Right atrium auricular region (tissue), 2 donors: ENCODE measurements at regions not wholly inside any gene's neighbourhood (a gene's known extent, or its start where the extent isn't known, plus 50 kb on each side); places are given as distances from the start of the nearest gene placed in this dataset.

Experiments used
- DNase-seq: peaks from one replicate; pipeline ENCODE4 v3.0.0-alpha.2; 2019; ENCODE audit warnings: low spot score
- H3K27ac ChIP-seq, 2 donors: fragments of 200-600 bp; sonication (generic); 1 replicate in 1 of 2; 2 replicates in 1 of 2; pipeline ENCODE4 v1.5.1; 2016 to 2019
- H3K27me3 ChIP-seq, 2 donors: fragments of 200-600 bp; sonication (generic); one replicate each; pipeline versions ENCODE4 v1.5.1 to v1.6.0; 2017 to 2019
- H3K36me3 ChIP-seq: fragments of 200-600 bp; sonication (generic); one replicate; pipeline ENCODE4 v1.5.1; 2016
- H3K4me1 ChIP-seq, 2 donors: fragments of 200-600 bp; sonication (generic); one replicate each; pipeline versions ENCODE4 v1.5.1 to v1.6.0; 2017 to 2019
- H3K4me3 ChIP-seq, 2 donors: fragments of 200-600 bp; sonication (generic); 1 replicate in 1 of 2; 2 replicates in 1 of 2; pipeline ENCODE4 v1.5.1; 2017 to 2019; ENCODE audit warnings: mild to moderate bottlenecking in 1 of 2, moderate library complexity in 1 of 2
- H3K9me3 ChIP-seq, 2 donors: fragments of 200-600 bp; sonication (generic); one replicate each; pipeline ENCODE4 v1.5.1; 2019
- TF ChIP-seq, protein P1 (sequence below), 2 donors: fragments of 200-600 bp; sonication (generic); IDR thresholded peaks; one replicate each; pipeline ENCODE4 v1.5.1; 2019; ENCODE audit warnings: antibody characterized with exemption in 2 of 2

- no peaks in the 10 kb centered on the region for H3K36me3 ChIP-seq
- no peak for DNase-seq
- H3K27ac ChIP-seq = peak overlapping the region in 1 of 2 donors; percentile 8
- H3K9me3 ChIP-seq = no peaks in the 10 kb centered on the region
- no peak overlapping the region for H3K4me3 ChIP-seq
- no peaks in the 10 kb centered on the region for H3K27me3 ChIP-seq
- TF ChIP-seq, protein P1, sequence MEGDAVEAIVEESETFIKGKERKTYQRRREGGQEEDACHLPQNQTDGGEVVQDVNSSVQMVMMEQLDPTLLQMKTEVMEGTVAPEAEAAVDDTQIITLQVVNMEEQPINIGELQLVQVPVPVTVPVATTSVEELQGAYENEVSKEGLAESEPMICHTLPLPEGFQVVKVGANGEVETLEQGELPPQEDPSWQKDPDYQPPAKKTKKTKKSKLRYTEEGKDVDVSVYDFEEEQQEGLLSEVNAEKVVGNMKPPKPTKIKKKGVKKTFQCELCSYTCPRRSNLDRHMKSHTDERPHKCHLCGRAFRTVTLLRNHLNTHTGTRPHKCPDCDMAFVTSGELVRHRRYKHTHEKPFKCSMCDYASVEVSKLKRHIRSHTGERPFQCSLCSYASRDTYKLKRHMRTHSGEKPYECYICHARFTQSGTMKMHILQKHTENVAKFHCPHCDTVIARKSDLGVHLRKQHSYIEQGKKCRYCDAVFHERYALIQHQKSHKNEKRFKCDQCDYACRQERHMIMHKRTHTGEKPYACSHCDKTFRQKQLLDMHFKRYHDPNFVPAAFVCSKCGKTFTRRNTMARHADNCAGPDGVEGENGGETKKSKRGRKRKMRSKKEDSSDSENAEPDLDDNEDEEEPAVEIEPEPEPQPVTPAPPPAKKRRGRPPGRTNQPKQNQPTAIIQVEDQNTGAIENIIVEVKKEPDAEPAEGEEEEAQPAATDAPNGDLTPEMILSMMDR (IDR thresholded peaks at IDR 0.05) = no peak
- H3K4me1 ChIP-seq = no peaks in the 10 kb centered on the region
These were observed 625.2 kb downstream of the CPS1 start for GRCh38 chr2:211181626-211182025.

GRCh38 chr2:211187602-211188001, 631.2 kb downstream of the CPS1 start:
- Histone ChIP-seq H3K27ac (no peak overlapping the region), H3K4me1 (no peaks in the 10 kb centered on the region), H3K9me3 (no peaks in the 10 kb centered on the region), H3K4me3 (no peak overlapping the region), H3K36me3 (no peaks in the 10 kb centered on the region), H3K27me3 (no peaks in the 10 kb centered on the region)
- TF ChIP-seq, protein P1 (IDR thresholded peaks at IDR 0.05) = no peak
- no peak for DNase-seq

DNA sequence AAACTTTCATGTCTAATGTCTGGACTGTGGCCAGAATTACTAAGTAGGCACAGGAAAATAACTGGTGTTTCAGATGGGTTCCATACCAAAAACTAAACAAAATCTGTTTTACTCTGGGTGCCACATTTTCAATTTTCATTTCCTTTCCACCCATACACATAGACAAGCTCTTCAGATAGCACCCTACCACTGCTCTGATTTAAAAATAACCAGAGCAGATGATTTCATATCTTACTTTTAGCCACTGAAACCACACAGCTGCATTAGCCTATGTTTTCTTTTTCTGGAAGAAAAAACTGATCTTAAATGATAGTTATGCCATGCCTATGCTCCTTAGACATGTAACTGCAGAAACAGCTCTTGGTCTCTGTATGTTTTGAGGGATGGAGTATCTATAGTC, 647.6 kb downstream of the CPS1 start:
- Histone ChIP-seq H3K27ac (no peak overlapping the region), H3K4me3 (no peak overlapping the region), H3K4me1 (no peaks in the 10 kb centered on the region), H3K36me3 (no peaks in the 10 kb centered on the region), H3K9me3 (no peaks in the 10 kb centered on the region), H3K27me3 (no peaks in the 10 kb centered on the region)
- no peak for DNase-seq
- TF ChIP-seq, protein P1 (IDR thresholded peaks at IDR 0.05) = no peak

GRCh38 chr2:211204456-211204855, 648.1 kb downstream of the CPS1 start:
- Histone ChIP-seq H3K27me3 (no peaks in the 10 kb centered on the region), H3K9me3 (no peaks in the 10 kb centered on the region), H3K36me3 (no peaks in the 10 kb centered on the region), H3K27ac (no peak overlapping the region), H3K4me3 (no peak overlapping the region), H3K4me1 (no peaks in the 10 kb centered on the region)
- no peak for DNase-seq
- TF ChIP-seq, protein P1 (IDR thresholded peaks at IDR 0.05) = no peak

DNA sequence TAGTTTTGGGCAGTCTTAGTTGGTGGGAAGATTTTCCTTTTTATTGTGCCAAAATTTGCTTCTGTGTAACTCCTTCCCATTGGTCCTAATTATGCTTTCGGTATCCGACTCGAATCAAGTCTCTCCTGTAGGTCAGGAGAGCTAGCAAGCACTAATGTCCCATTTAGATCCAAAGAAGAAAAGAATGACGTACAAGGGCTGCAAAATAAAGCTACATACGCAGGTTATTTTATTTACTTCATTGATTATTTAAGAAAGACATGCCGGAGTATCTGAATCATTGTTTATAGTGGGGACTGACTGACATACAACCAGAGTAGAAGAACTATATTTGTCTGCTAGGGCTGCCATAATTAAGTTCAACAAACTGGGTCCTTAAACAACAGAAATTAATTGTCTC, 648.5 kb downstream of the CPS1 start:
- TF ChIP-seq, protein P1 (IDR thresholded peaks at IDR 0.05) = no peak
- H3K4me3 ChIP-seq = no peak overlapping the region
- DNase-seq = no peak
- no peaks in the 10 kb centered on the region for H3K27me3 ChIP-seq
- no peaks in the 10 kb centered on the region for H3K9me3 ChIP-seq
- H3K27ac ChIP-seq = no peak overlapping the region
- H3K36me3 ChIP-seq = no peaks in the 10 kb centered on the region
- H3K4me1 ChIP-seq = no peaks in the 10 kb centered on the region

DNA sequence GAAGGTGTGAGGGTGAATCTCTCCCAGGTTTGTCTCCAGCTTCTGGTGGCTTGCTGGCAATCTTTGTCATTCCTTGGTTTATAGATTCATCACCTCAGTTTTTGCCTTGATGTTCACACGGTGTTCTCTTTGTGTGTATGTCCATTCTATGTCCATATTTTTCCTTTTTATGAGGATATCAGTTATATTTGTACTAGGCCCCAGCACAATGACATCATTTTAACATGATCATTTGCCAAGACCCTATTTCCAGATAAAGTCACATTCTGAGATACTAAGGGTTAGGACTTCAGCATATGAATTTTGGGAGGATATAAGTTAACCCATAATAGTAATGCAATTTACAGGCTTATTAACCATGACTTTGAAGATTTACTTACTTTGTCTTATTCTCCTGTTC, 649.0 kb downstream of the CPS1 start:
- H3K36me3 ChIP-seq = no peaks in the 10 kb centered on the region
- H3K4me1 ChIP-seq = no peaks in the 10 kb centered on the region
- no peak overlapping the region for H3K27ac ChIP-seq
- no peak overlapping the region for H3K4me3 ChIP-seq
- TF ChIP-seq, protein P1 (IDR thresholded peaks at IDR 0.05) = no peak
- H3K27me3 ChIP-seq = no peaks in the 10 kb centered on the region
- no peak for DNase-seq
- H3K9me3 ChIP-seq = no peaks in the 10 kb centered on the region
